Esophagus squamous epithelium (tissue), 5 donors: ENCODE measurements at regions not wholly inside any gene's neighbourhood (a gene's known extent, or its start where the extent isn't known, plus 50 kb on each side); places are given as distances from the start of the nearest gene placed in this dataset.

ENCODE experiments used
- DNase-seq: peaks from one replicate; lab custom pipeline; 2025; lab: John Stamatoyannopoulos, UW
- H3K27ac ChIP-seq, 4 donors: fragments of 200-600 bp; sonication (generic); one replicate each; pipeline ENCODE4 v1.5.1; 2016 to 2019; ENCODE audit warnings: mild to moderate bottlenecking in 1 of 4
- H3K27me3 ChIP-seq, 4 donors: fragments of 200-600 bp; sonication (generic); 1 replicate in 3 of 4; 2 replicates in 1 of 4; pipeline versions ENCODE4 v1.5.1 to v1.6.0; 2017 to 2021; ENCODE audit warnings: antibody characterized with exemption in 1 of 4
- H3K36me3 ChIP-seq, 3 donors: fragments of 200-600 bp; sonication (generic); one replicate each; pipeline ENCODE4 v1.5.1; 2016 to 2019
- H3K4me1 ChIP-seq, 3 donors: fragments of 200-600 bp; sonication (generic); one replicate each; pipeline ENCODE4 v1.5.1; 2017 to 2019
- H3K4me3 ChIP-seq, 4 donors: fragments of 200-600 bp; sonication (generic); 1 replicate in 3 of 4; 2 replicates in 1 of 4; pipeline ENCODE4 v1.5.1; 2016 to 2019; ENCODE audit warnings: mild to moderate bottlenecking in 2 of 4, moderate library complexity in 1 of 4
- H3K9me3 ChIP-seq, 3 donors: fragments of 200-600 bp; sonication (generic); one replicate each; pipeline ENCODE4 v1.5.1; 2016 to 2019
- CTCF ChIP-seq, 6 experiments: fragments of 450-650 bp in 4 of 6; fragments of 200-600 bp in 2 of 6; sonication (generic) in 2 of 6; IDR thresholded peaks; one replicate each; pipeline ENCODE4 v1.5.1; 2016 to 2019; ENCODE audit warnings: antibody characterized with exemption in 6 of 6, mild to moderate bottlenecking in 4 of 6, moderate library complexity in 4 of 6
- POLR2A ChIP-seq, 4 donors: fragments of 450-650 bp; IDR thresholded peaks; one replicate each; pipeline ENCODE4 v1.6.1; 2017; ENCODE audit warnings: antibody characterized with exemption in 4 of 4, mild to moderate bottlenecking in 4 of 4, moderate library complexity in 3 of 4
- WGBS, 2 donors: methylation state at CpG; one replicate each; pipeline ENCODE4 v1.1.5; 2018; 5-methylcytosine and 5-hydroxymethylcytosine counted together
- intact Hi-C: fragments of 100-400 bp; cut with DNase I; formaldehyde crosslinking; loops from one replicate; pipeline ENCODE4 v1.15.0; 2022
- donor health status: DM: yes; HTN: yes; CAD: no.

GRCh38 chr14:100486025-100486828 is 101.0 kb downstream of the BEGAIN start:
- H3K9me3 ChIP-seq = no peaks in the 10 kb centered on the region
- H3K4me1 ChIP-seq = no peaks in the 10 kb centered on the region
- intact Hi-C loops = no loop called here
- TF ChIP-seq POLR2A (IDR thresholded peaks at IDR 0.05) = no peak
- TF ChIP-seq CTCF (IDR thresholded peaks at IDR 0.05) = no peak
- H3K36me3 ChIP-seq = peaks cover 0 to 11% (median 0%) of the 10 kb centered on the region in 3 donors
- WGBS, 2 donors = 52 to 62% methylated on average over 20 of the region's 21 CpGs
- no peak for DNase-seq
- H3K27ac ChIP-seq = no peak overlapping the region
- no peaks in the 10 kb centered on the region for H3K27me3 ChIP-seq
- no peak overlapping the region for H3K4me3 ChIP-seq
